GM21723 (cell line): ENCODE measurements at regions not wholly inside any gene's neighbourhood (a gene's known extent, or its start where the extent isn't known, plus 50 kb on each side); places are given as distances from the start of the nearest gene placed in this dataset.
A peak's percentile ranks its signal among the peaks of the same experiment; 100 is the strongest.

ENCODE experiments used
- ATAC-seq: cut with Tn5 transposase; IDR thresholded peaks from one replicate; pipeline ENCODE4 v1.9.1; 2021; ENCODE audit warnings: mild to moderate bottlenecking, moderate library complexity; ENCODE audit not compliant: unreplicated experiment

- ATAC-seq: no peak
Measured at GRCh38 chr2:6234702-6235101, 542.5 kb downstream of the SOX11 start.

- ATAC-seq: no peak
Measured at GRCh38 chr2:6236317-6236716, 544.1 kb downstream of the SOX11 start.

- ATAC-seq: no peak
Measured at GRCh38 chr2:6237039-6237660, 545.0 kb downstream of the SOX11 start.

GRCh38 chr2:6249557-6249956, 557.4 kb downstream of the SOX11 start:
- no peak for ATAC-seq

- no peak for ATAC-seq
Measured at GRCh38 chr2:6254441-6254840, 562.3 kb downstream of the SOX11 start.

- no peak for ATAC-seq
Measured at GRCh38 chr2:6264198-6264597, 572.0 kb downstream of the SOX11 start.

GRCh38 chr2:6281524-6281923, 584.2 kb downstream of the CMPK2 start:
- no peak for ATAC-seq

- no peak for ATAC-seq
Measured at GRCh38 chr2:6283259-6283658, 582.4 kb downstream of the CMPK2 start.

- ATAC-seq: no peak
Measured at GRCh38 chr2:6287406-6287805, 578.3 kb downstream of the CMPK2 start.

GRCh38 chr2:6288791-6289190, 576.9 kb downstream of the CMPK2 start:
- no peak for ATAC-seq

GRCh38 chr2:6290217-6291015, 575.3 kb downstream of the CMPK2 start:
- ATAC-seq: no peak

- no peak for ATAC-seq
Measured at GRCh38 chr2:6294791-6295190, 570.9 kb downstream of the CMPK2 start.

- ATAC-seq: peak; percentile 66
Measured at GRCh38 chr2:6297238-6297637, 568.5 kb downstream of the CMPK2 start.

- ATAC-seq: no peak
Measured at GRCh38 chr2:6301426-6301825, 564.3 kb downstream of the CMPK2 start.

GRCh38 chr2:6308986-6309385, 556.7 kb downstream of the CMPK2 start:
- no peak for ATAC-seq

- peak; percentile 93 for ATAC-seq
Measured at GRCh38 chr2:6309415-6310255, 556.1 kb downstream of the CMPK2 start.

GRCh38 chr2:6310256-6311215, 555.2 kb downstream of the CMPK2 start:
- peak; percentile 29 for ATAC-seq

- no peak for ATAC-seq
Measured at GRCh38 chr2:6312367-6312766, 553.3 kb downstream of the CMPK2 start.

GRCh38 chr2:6314218-6314960, 551.3 kb downstream of the CMPK2 start:
- ATAC-seq: no peak

- ATAC-seq: no peak
Measured at GRCh38 chr2:6325616-6326015, 540.1 kb downstream of the CMPK2 start.
